Breast epithelium (tissue), 4 donors: ENCODE measurements at regions not wholly inside any gene's neighbourhood (a gene's known extent, or its start where the extent isn't known, plus 50 kb on each side); places are given as distances from the start of the nearest gene placed in this dataset.

Source experiments
- DNase-seq, 2 donors: peaks; one replicate each; pipeline ENCODE4 v3.0.0-alpha.2; 2019; ENCODE audit warnings: low spot score in 2 of 2
- H3K27ac ChIP-seq, 2 donors: fragments of 200-600 bp; sonication (generic) in 1 of 2; one replicate each; pipeline ENCODE4 v1.5.1; 2016 to 2019; ENCODE audit warnings: mild to moderate bottlenecking in 1 of 2
- H3K27me3 ChIP-seq, 2 donors: fragments of 200-600 bp; sonication (generic) in 1 of 2; one replicate each; pipeline versions ENCODE4 v1.5.1 to v1.6.0; 2017 to 2019; ENCODE audit warnings: control low read depth in 1 of 2, mild to moderate bottlenecking in 1 of 2
- H3K36me3 ChIP-seq: fragments of 200-600 bp; one replicate; pipeline ENCODE4 v1.5.1; 2019
- H3K4me1 ChIP-seq, 2 donors: fragments of 200-600 bp; sonication (generic); one replicate each; pipeline ENCODE4 v1.5.1; 2016 to 2019; ENCODE audit warnings: control low read depth in 1 of 2
- H3K4me3 ChIP-seq, 3 donors: fragments of 200-600 bp; sonication (generic); 1 replicate in 2 of 3; 2 replicates in 1 of 3; pipeline ENCODE4 v1.5.1; 2016 to 2019; ENCODE audit warnings: mild to moderate bottlenecking in 3 of 3, moderate library complexity in 2 of 3
- H3K9me3 ChIP-seq, 2 donors: fragments of 200-600 bp; sonication (generic) in 1 of 2; one replicate each; pipeline ENCODE4 v1.5.1; 2016 to 2019; ENCODE audit warnings: control low read depth in 1 of 2
- POLR2A ChIP-seq: fragments of 450-650 bp; IDR thresholded peaks from one replicate; pipeline ENCODE4 v1.6.1; 2016; ENCODE audit warnings: antibody characterized with exemption, mild to moderate bottlenecking, moderate library complexity
- POLR2AphosphoS5 ChIP-seq, 3 donors: sonication (generic); formaldehyde crosslinking; IDR thresholded peaks; one replicate each; pipeline ENCODE4 v1.6.1; 2017; ENCODE audit warnings: antibody characterized with exemption in 3 of 3
- intact Hi-C: fragments of 100-400 bp; cut with DNase I; formaldehyde crosslinking; loops from one replicate; pipeline ENCODE4 v1.15.1; 2023; ENCODE audit warnings: low total_unique reads
- TF ChIP-seq, protein P1 (sequence below), 3 donors: fragments of 450-650 bp; IDR thresholded peaks; one replicate each; pipeline ENCODE4 v1.5.1; 2016 to 2017; ENCODE audit warnings: antibody characterized with exemption in 3 of 3, mild to moderate bottlenecking in 3 of 3, moderate library complexity in 3 of 3

GRCh38 chr5:167961731-167962130 lies 329.7 kb upstream of the WWC1 start:
- Histone ChIP-seq H3K27ac (no peak overlapping the region), H3K27me3 (no peaks in the 10 kb centered on the region), H3K4me3 (no peak overlapping the region), H3K36me3 (no peaks in the 10 kb centered on the region), H3K9me3 (no peaks in the 10 kb centered on the region), H3K4me1 (no peaks in the 10 kb centered on the region)
- intact Hi-C loops, result no loop called here
- DNase-seq, result no peak
- no peak for TF ChIP-seq POLR2A
- TF ChIP-seq, protein P1, sequence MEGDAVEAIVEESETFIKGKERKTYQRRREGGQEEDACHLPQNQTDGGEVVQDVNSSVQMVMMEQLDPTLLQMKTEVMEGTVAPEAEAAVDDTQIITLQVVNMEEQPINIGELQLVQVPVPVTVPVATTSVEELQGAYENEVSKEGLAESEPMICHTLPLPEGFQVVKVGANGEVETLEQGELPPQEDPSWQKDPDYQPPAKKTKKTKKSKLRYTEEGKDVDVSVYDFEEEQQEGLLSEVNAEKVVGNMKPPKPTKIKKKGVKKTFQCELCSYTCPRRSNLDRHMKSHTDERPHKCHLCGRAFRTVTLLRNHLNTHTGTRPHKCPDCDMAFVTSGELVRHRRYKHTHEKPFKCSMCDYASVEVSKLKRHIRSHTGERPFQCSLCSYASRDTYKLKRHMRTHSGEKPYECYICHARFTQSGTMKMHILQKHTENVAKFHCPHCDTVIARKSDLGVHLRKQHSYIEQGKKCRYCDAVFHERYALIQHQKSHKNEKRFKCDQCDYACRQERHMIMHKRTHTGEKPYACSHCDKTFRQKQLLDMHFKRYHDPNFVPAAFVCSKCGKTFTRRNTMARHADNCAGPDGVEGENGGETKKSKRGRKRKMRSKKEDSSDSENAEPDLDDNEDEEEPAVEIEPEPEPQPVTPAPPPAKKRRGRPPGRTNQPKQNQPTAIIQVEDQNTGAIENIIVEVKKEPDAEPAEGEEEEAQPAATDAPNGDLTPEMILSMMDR (IDR thresholded peaks at IDR 0.05), result no peak
- no peak for TF ChIP-seq POLR2AphosphoS5 (IDR thresholded peaks at IDR 0.05)

DNA sequence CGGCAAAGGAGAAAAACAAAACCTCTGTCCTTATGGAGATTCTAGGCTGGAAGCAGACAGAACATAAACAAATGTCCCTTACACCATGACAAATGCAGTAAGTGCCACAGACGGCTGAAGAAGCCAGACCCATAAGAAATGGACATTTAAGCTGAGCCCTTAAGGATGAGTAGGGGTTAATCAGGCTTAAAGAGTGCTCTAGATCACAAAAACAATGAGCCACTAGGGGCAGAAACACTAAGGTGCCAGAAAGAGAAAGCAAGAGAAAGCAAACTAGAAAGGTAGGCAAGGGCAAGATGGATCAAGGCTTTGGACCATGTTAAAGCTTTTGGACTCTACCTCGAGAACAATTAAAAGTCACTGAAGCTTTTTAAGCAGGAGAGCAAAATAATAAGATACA lies 326.9 kb upstream of the WWC1 start:
- no peak overlapping the region for H3K27ac ChIP-seq
- DNase-seq, result no peak
- intact Hi-C loops, result no loop called here

GRCh38 chr5:167965710-167966109 lies 325.7 kb upstream of the WWC1 start:
- no peaks in the 10 kb centered on the region for H3K27me3 ChIP-seq
- H3K27ac ChIP-seq, result no peak overlapping the region
- DNase-seq, result no peak
- TF ChIP-seq POLR2A (no peak), POLR2AphosphoS5 (IDR thresholded peaks at IDR 0.05) (no peak)
- TF ChIP-seq, protein P1 (IDR thresholded peaks at IDR 0.05), result no peak
- H3K36me3 ChIP-seq, result no peaks in the 10 kb centered on the region
- no peaks in the 10 kb centered on the region for H3K9me3 ChIP-seq
- intact Hi-C loops, result no loop called here
- H3K4me3 ChIP-seq, result no peak overlapping the region
- H3K4me1 ChIP-seq, result no peaks in the 10 kb centered on the region

More for the DNA sequence above, 326.9 kb upstream of the WWC1 start:
- no peak for TF ChIP-seq POLR2AphosphoS5 (IDR thresholded peaks at IDR 0.05)
- TF ChIP-seq, protein P1 (IDR thresholded peaks at IDR 0.05), result no peak
- no peak for TF ChIP-seq POLR2A
- no peaks in the 10 kb centered on the region for H3K36me3 ChIP-seq
- no peaks in the 10 kb centered on the region for H3K27me3 ChIP-seq
- no peaks in the 10 kb centered on the region for H3K9me3 ChIP-seq
- no peak overlapping the region for H3K4me3 ChIP-seq
- H3K4me1 ChIP-seq, result no peaks in the 10 kb centered on the region

DNA sequence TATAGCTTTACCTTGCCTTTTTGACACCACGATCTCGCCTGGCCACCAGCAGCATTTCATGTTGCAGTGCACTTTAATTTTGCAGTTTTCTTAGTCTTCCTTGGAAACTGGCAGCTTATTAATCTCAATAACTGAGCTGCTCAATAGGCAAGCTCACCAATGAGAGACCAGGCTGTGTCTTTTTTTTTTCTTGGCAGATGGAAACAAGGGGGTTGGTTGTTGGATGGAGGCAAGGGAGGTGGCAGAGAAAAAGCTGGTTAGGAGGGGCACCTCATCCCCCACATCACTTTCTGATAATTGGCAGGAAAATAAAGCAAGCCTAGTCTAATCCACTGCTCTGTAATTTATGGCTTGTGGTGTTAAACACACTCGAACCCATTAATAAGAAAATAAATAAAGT lies 324.5 kb upstream of the WWC1 start:
- no peaks in the 10 kb centered on the region for H3K36me3 ChIP-seq
- no peaks in the 10 kb centered on the region for H3K27me3 ChIP-seq
- H3K27ac ChIP-seq, result no peak overlapping the region
- H3K4me3 ChIP-seq, result no peak overlapping the region
- no peaks in the 10 kb centered on the region for H3K4me1 ChIP-seq
- no peak for DNase-seq
- TF ChIP-seq POLR2AphosphoS5 (IDR thresholded peaks at IDR 0.05) (no peak), POLR2A (no peak)
- TF ChIP-seq, protein P1 (IDR thresholded peaks at IDR 0.05), result no peak
- H3K9me3 ChIP-seq, result no peaks in the 10 kb centered on the region
- intact Hi-C loops, result no loop called here

GRCh38 chr5:167967494-167968177 lies 323.8 kb upstream of the WWC1 start:
- Histone ChIP-seq H3K27ac (no peak overlapping the region), H3K36me3 (no peaks in the 10 kb centered on the region), H3K4me3 (no peak overlapping the region), H3K9me3 (no peaks in the 10 kb centered on the region), H3K27me3 (no peaks in the 10 kb centered on the region), H3K4me1 (no peaks in the 10 kb centered on the region)
- DNase-seq, result no peak
- intact Hi-C loops, result no loop called here
- TF ChIP-seq, protein P1 (IDR thresholded peaks at IDR 0.05), result no peak
- TF ChIP-seq POLR2AphosphoS5 (IDR thresholded peaks at IDR 0.05) (no peak), POLR2A (no peak)
